Forelimb muscle (tissue), 1 donor: ENCODE measurements at regions not wholly inside any gene's neighbourhood (a gene's known extent, or its start where the extent isn't known, plus 50 kb on each side); places are given as distances from the start of the nearest gene placed in this dataset.

ENCODE experiments used
- DNase-seq: peaks from one replicate; pipeline ENCODE4 v3.0.0-alpha.2; 2013; ENCODE audit warnings: low read depth

DNA sequence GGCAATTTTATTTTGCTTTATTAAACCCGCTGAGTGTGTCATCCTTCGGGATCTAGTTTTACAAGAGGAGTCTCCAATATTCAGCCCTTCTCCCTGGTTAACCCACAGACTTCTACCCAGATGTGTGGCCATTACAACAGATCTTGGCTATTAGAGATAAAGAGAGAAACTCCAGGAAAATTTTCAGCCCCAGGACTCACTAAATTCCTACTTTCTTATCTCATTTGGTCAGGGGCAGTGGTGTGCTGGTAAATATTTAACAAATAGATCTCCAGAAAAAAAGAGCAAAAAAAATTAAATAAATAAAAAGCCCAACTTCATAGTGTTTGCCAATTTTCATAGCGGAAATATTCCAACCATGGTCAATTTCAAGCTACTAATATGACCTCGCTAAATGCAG, 168.4 kb downstream of the RND3 start:
- DNase-seq = no peak

DNA sequence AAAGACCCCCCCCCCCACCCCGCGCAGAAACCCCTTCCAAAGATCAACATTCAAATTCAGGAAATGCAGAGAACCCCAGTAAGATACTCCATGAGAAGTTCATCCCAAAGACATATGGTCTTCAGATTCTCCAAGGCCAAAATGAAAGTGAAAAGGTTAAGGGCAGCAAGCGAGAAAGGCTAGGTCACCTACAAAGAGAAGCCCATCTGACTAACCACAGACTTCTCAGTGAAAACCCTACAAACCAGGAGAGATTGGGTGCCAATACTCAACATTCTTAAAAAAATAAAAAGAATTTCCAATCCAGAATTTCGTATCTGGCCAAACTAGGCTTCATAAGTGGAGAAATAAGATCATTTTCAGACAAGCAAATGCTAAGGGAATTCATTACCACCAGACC, 175.2 kb downstream of the RND3 start:
- DNase-seq = no peak

- no peak for DNase-seq
These were observed 178.0 kb downstream of the RND3 start for GRCh38 chr2:150309311-150310080.

GRCh38 chr2:150307258-150307657, 180.2 kb downstream of the RND3 start:
- DNase-seq = no peak

DNA sequence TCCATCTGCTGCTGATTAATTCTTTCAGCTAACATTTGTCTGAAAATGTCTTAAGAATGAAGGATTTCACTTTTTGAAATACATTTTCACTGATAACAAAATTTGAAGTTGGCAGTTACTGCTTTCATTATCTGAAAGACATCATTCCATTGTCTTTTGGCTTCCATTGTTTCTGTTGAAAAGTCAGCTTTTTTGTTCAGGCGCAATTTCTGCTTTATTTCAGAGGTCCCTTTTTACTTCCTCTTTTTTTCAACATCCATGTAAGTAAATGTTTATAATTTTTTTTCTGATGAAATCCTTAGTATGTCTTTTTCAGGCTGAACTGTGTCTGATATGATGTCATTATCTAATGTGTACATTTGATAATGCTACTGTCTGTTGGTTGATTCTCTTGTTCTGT, 184.2 kb downstream of the RND3 start:
- DNase-seq = no peak

DNA sequence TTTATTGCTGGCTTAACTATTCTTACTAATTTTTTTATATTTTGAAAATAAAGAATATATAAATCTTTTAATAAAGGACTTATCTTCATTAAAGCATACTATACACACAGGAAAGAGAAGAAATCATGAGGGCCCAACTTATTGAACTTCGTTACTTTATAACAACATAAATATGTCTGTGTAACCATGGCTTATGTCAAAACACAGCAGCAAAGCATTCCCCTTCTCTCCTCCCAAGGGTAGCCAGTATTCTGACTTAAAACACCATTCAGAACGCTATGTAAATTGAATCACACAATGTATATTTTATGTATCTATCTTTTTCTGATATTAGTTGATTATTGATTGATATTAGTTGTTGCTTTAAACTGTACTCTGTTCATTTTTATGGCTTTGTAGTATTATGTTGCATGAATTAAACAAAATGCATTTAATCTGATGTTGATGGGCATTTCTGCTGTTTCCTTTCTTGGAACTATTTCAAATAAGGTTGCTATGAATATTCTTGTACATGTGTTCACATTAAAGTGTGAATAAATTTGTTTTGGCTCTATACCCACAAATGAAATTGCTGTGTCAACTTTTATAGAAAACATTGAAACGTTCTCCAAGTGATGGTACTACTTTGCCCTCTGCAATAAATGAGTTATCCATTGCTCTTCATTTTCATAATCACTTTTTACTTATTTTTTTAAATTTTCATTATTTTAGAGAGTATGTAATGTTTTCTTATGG, 188.7 kb downstream of the RND3 start:
- DNase-seq = no peak

GRCh38 chr2:150296770-150297546, 190.5 kb downstream of the RND3 start:
- DNase-seq = peak; percentile 83

- DNase-seq = no peak
These were observed 191.9 kb downstream of the RND3 start for GRCh38 chr2:150295544-150295943.

- no peak for DNase-seq
These were observed 193.7 kb downstream of the RND3 start for GRCh38 chr2:150293771-150294170.

DNA sequence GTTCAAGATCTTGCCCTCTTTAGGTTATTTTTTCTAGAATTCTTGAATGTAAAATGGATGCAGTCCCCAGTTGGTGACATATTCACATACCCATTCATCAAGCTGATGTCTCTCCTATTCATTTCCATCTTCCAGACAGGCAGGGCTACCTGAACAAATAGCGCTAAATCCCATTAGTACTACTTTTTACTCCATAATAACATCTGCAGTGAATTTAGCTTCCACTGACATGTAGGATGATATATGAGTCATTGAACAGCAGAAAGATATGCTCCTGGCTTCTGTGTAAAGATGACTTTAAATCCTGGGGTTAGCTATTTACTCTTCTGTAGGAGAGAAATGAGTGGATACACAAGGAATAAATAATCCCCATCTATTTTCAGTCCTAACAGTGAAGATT, 194.7 kb downstream of the RND3 start:
- DNase-seq = no peak

- DNase-seq = no peak
These were observed 195.3 kb downstream of the RND3 start for GRCh38 chr2:150292192-150292591.

- no peak for DNase-seq
These were observed 200.6 kb downstream of the RND3 start for GRCh38 chr2:150286730-150287362.

DNA sequence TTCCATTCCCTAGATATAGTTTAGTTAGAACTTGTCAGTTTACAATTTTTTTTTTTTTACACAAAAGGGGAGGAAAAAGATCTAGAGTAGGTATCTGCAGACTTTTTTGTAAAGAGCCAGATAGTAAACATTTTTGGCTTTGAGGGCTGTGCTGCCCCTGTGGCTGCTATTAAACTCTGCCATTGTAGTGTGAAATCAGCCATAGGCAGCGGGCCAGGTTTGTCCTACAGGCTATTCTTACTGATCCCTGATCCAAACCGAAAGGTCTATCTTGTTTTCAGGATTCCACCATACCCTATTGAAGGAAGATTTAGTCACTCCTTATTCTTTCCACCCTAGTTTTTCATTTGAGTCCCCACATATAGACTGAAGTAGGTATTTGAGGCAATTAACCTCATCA, 203.4 kb downstream of the RND3 start:
- no peak for DNase-seq

GRCh38 chr2:150282771-150283371, 204.6 kb downstream of the RND3 start:
- no peak for DNase-seq

DNA sequence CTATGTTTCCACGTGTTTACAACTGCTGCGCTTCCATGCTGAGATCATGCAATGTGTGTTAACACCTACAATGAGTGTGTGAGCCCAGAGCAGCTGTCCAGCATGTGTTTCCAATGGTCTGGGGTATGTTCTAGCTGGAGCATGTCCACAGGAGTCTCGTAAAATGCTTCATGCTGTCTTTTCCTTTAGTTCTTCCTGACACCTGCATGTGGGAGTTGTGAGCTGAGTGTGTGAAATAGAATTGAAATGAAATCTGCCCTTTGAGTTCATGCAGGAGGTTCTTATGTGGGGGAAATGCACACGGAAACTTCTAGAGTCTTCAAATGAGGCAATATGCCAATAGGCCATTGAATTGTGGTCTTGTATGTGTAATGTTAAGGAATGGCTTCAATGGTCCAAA, 205.1 kb downstream of the RND3 start:
- no peak for DNase-seq

DNA sequence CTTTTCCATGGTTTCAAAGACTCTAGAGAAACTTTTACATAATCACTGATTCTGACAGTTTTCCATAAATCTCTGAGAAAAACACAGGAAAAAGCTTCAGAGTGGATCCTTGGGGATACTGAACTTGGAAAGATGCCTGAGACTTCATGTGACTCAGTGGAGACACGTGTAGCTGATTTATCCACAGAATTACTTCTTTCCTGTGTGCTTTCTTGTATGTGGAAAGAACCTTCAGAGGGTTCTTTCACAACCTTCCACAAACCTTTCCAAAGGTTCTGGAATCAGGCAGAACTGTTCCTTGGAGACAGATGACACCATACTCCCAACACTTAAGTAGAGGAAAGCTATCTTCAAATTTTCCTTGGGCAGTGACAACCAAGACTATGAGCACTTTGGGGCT, 207.2 kb downstream of the RND3 start:
- peak; percentile 98 for DNase-seq

DNA sequence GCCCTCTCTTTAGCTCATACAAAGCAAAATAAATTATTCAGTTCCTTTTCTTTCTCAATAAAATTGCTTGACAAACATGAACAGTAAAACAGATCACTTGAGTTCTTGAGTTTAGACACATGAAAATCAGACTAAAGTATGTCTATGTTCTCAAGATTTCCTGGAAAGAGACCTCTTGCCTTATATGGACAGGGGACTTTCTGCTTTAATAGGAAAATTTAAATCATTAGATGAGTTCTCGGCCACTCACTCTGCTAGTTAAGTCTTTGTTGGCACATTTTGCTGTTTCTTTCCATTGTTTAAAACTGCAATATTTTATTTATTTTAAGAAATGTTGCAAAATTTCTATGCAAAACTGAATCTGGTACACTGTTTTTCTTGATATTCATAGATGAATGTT, 207.8 kb downstream of the RND3 start:
- DNase-seq = no peak

DNA sequence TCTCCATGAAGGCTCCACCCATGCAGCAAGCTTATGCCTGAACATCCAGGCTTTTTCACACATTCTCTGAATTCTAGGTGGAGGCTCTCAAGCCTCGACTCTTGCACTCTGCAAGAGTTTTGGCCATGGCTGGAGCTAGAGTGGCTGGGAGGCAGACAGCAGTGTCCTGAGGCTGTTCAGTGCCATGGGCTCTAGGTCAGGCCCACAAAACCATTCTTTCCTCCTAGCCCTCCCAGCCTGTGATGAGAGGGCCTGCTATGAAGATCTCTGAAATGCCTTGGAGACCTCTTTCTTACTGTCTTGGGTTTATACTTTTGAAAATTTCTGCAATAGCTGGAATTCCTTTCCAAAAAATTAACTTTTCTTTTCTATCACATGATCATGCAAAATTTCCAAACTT, 210.7 kb downstream of the RND3 start:
- no peak for DNase-seq

GRCh38 chr2:150274108-150274507, 213.4 kb downstream of the RND3 start:
- DNase-seq = no peak

DNA sequence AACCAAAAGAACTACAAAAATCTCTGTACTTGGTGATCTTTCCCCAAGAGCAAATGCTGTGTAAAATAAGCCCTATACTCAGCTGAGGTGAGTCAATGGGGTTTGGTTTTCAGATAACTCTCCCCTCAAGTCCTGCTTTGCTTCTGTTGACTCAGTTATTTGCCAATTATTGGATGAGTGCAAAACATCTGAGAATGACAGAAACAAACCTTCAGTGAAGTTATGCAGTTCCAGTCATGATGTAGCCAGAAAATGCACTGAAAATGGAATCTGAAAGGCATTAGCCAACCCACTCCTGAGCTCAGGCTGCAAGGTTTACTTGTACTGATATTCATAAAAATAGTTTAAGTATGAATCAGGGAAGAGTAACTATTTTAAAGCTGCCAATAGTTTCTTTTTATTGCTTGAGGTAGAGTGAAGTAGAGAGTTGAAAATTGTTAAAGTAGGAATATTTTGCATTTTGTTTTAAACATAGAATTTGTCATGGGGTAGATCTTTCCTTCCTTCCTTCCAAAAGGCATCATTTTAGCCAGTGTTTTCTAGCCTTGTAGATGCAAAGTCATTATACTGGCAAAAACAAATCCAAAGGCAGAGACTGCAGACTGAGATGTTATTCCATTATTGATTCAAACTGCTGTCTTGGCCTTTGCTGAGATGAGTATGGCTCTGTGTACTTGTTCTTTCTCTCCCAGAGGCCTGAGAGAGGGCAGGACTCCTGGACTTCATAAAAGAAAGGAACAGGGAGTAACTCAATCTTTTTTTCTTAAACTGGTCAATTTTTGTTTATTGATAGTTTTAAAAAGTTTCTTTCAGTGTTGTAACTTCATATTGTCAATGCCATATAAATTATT, 215.3 kb downstream of the RND3 start:
- DNase-seq = no peak
